GM19468 (cell line): ENCODE measurements at regions not wholly inside any gene's neighbourhood (a gene's known extent, or its start where the extent isn't known, plus 50 kb on each side); places are given as distances from the start of the nearest gene placed in this dataset.

ENCODE experiments used
- ATAC-seq: cut with Tn5 transposase; IDR thresholded peaks from one replicate; pipeline ENCODE4 v1.9.1; 2021; ENCODE audit warnings: mild to moderate bottlenecking, moderate library complexity, moderate number of reproducible peaks; ENCODE audit not compliant: unreplicated experiment; ENCODE audit errors: extremely low read depth

GRCh38 chr4:184529283-184529682 is 54.9 kb upstream of the IRF2 start:
- no peak for ATAC-seq

GRCh38 chr4:184528713-184529112 is 54.4 kb upstream of the IRF2 start:
- ATAC-seq: no peak

GRCh38 chr4:184528051-184528450 is 53.7 kb upstream of the IRF2 start:
- no peak for ATAC-seq

GRCh38 chr4:184526228-184526627 is 51.9 kb upstream of the IRF2 start:
- no peak for ATAC-seq
